B cell (primary cell): ENCODE measurements at regions not wholly inside any gene's neighbourhood (a gene's known extent, or its start where the extent isn't known, plus 50 kb on each side); places are given as distances from the start of the nearest gene placed in this dataset.

ENCODE experiments used
- ATAC-seq: fragments of 200-7000 bp; cut with Tn5 transposase; one replicate; pipeline ENCODE4 v1.10.0; 2021; ENCODE audit warnings: low read depth, mild to moderate bottlenecking, moderate number of reproducible peaks, moderate library complexity
- CTCF ChIA-PET: fragments of 350-600 bp; sonication (Branson Sonifier 250); formaldehyde crosslinking; loops from one replicate; lab custom pipeline; 2021; ENCODE audit warnings: antibody characterized with exemption, inconsistent platforms; lab: Charles Lee
- POLR2A ChIA-PET: fragments of 350-600 bp; sonication (Branson Sonifier 250); formaldehyde crosslinking; loops from one replicate; lab custom pipeline; 2021; ENCODE audit warnings: antibody characterized with exemption; lab: Charles Lee
- DNase-seq: peaks from one replicate; pipeline ENCODE4 v3.0.0; 2013
- H2AFZ ChIP-seq: 2 replicates; pipeline ENCODE4 v1.6.1; 2012; ENCODE audit warnings: mild to moderate bottlenecking, low read depth, low read length; ENCODE audit not compliant: insufficient read depth, poor library complexity, severe bottlenecking
- H3K27ac ChIP-seq, 2 donors: 1 replicate in 1 of 2; 2 replicates in 1 of 2; pipeline ENCODE4 v1.5.1; 2012 to 2013; ENCODE audit warnings: low read length in 2 of 2, mild to moderate bottlenecking in 2 of 2, moderate library complexity in 1 of 2
- H3K27me3 ChIP-seq, 4 experiments: fragments of 200-600 bp in 1 of 4; sonication (generic) in 1 of 4; replicated peaks in 1 of 4; 1 replicate in 2 of 4; 2 replicates in 2 of 4; pipeline versions ENCODE4 v1.6.1 to v1.7.0; 2013 to 2016; ENCODE audit warnings: low read length in 3 of 4, mild to moderate bottlenecking in 2 of 4, mixed read lengths in 1 of 4, moderate library complexity in 1 of 4; ENCODE audit not compliant: insufficient read depth in 4 of 4, control insufficient read depth in 3 of 4; ENCODE audit errors: control extremely low read depth in 1 of 4
- H3K36me3 ChIP-seq, 2 experiments: replicated peaks in 1 of 2; 1 replicate in 1 of 2; 2 replicates in 1 of 2; pipeline versions ENCODE4 v1.6.1 to v1.7.1; 2013; ENCODE audit warnings: low read length in 1 of 2; ENCODE audit not compliant: insufficient read depth in 2 of 2, control insufficient read depth in 1 of 2; ENCODE audit errors: control extremely low read depth in 1 of 2, extremely low read depth in 1 of 2
- H3K4me1 ChIP-seq, 2 donors: fragments of 200-600 bp in 1 of 2; sonication (generic) in 1 of 2; 1 replicate in 1 of 2; 2 replicates in 1 of 2; pipeline versions ENCODE4 v1.5.1 to v1.6.1; 2013 to 2017; ENCODE audit warnings: low read length in 2 of 2; ENCODE audit not compliant: control insufficient read depth in 2 of 2, insufficient read depth in 2 of 2
- H3K4me2 ChIP-seq: replicated peaks from 2 replicates; pipeline ENCODE3; 2012; ENCODE audit warnings: mild to moderate bottlenecking, low read depth, low read length; ENCODE audit not compliant: poor library complexity, severe bottlenecking
- H3K4me3 ChIP-seq, 5 experiments: fragments of 200-600 bp in 1 of 5; sonication (generic) in 1 of 5; 1 replicate in 3 of 5; 2 replicates in 2 of 5; pipeline versions ENCODE4 v1.5.1 to v1.7.0; 2011 to 2016; ENCODE audit warnings: low read length in 4 of 5, mild to moderate bottlenecking in 4 of 5, low read depth in 2 of 5, control low read depth in 1 of 5, moderate library complexity in 1 of 5; ENCODE audit not compliant: insufficient read depth in 1 of 5; ENCODE audit errors: control extremely low read depth in 1 of 5, extremely low read depth in 1 of 5
- H3K79me2 ChIP-seq: fragments of 200-600 bp; sonication (generic); one replicate; pipeline ENCODE4 v1.6.0; 2016; ENCODE audit warnings: low read length; ENCODE audit not compliant: control insufficient read depth, insufficient read depth
- H3K9ac ChIP-seq: fragments of 200-600 bp; sonication (generic); 2 replicates; pipeline ENCODE4 v1.6.1; 2017; ENCODE audit warnings: mild to moderate bottlenecking, low read length, moderate library complexity
- H3K9me3 ChIP-seq, 3 donors: one replicate each; pipeline versions ENCODE4 v1.6.1 to v1.7.1; 2013; ENCODE audit warnings: low read length in 2 of 3; ENCODE audit not compliant: control insufficient read depth in 2 of 3, insufficient read depth in 1 of 3; ENCODE audit errors: control extremely low read depth in 1 of 3
- H4K20me1 ChIP-seq: 2 replicates; pipeline ENCODE4 v1.6.0; 2012; ENCODE audit warnings: mild to moderate bottlenecking, low read length; ENCODE audit not compliant: insufficient read depth, control insufficient read depth, poor library complexity, severe bottlenecking
- H3K27ac Mint-ChIP-seq: one replicate; pipeline ENCODE4 v1.8.0; 2021; ENCODE audit warnings: mixed read lengths
- H3K27me3 Mint-ChIP-seq: one replicate; pipeline ENCODE4 v1.8.0; 2021; ENCODE audit warnings: mixed read lengths
- H3K4me1 Mint-ChIP-seq: one replicate; pipeline ENCODE4 v1.8.0; 2021; ENCODE audit warnings: mixed read lengths
- H3K4me3 Mint-ChIP-seq: one replicate; pipeline ENCODE4 v1.8.0; 2021; ENCODE audit warnings: mixed read lengths
- H3K9me3 Mint-ChIP-seq: one replicate; pipeline ENCODE4 v1.8.0; 2022; ENCODE audit warnings: mixed read lengths; ENCODE audit not compliant: insufficient read depth
- CTCF ChIP-seq: fragments of 200-600 bp; IDR thresholded peaks from one replicate; pipeline ENCODE4 v1.8.0; 2022; ENCODE audit warnings: antibody characterized with exemption, mild to moderate bottlenecking
- EZH2 ChIP-seq: IDR thresholded peaks from 2 replicates; pipeline ENCODE4 v1.6.1; 2012; ENCODE audit warnings: borderline replicate concordance, low read depth, mild to moderate bottlenecking, moderate library complexity, low read length; ENCODE audit not compliant: insufficient read depth, poor library complexity, severe bottlenecking
- WGBS: methylation state at CpG from one replicate; pipeline ENCODE4 v1.1.5; 2013; ENCODE audit warnings: missing lambda C conversion rate; ENCODE audit not compliant: insufficient coverage; 5-methylcytosine and 5-hydroxymethylcytosine counted together
- intact Hi-C: fragments of 100-400 bp; cut with micrococcal nuclease; formaldehyde crosslinking; loops from one replicate; pipeline ENCODE4 v1.10.0; 2022

GRCh38 chr10:129380279-129380678 lies 86.8 kb upstream of the MGMT start:
- Mint-ChIP-seq H3K4me1 (no peaks in the 10 kb centered on the region), H3K4me3 (no peak overlapping the region), H3K27ac (no peak overlapping the region), H3K27me3 (peaks cover 3% of the 10 kb centered on the region), H3K9me3 (no peaks in the 10 kb centered on the region)
- H2AFZ ChIP-seq: no peak overlapping the region
- H3K4me3 ChIP-seq: no peak overlapping the region
- no peak overlapping the region for H3K27ac ChIP-seq
- POLR2A ChIA-PET: no interaction called here
- ATAC-seq (no peak), DNase-seq (no peak)
- H3K4me1 ChIP-seq: no peaks in the 10 kb centered on the region
- no peak overlapping the region for H3K4me2 ChIP-seq
- H3K36me3 ChIP-seq: no peaks in the 10 kb centered on the region
- CTCF ChIA-PET: no interaction called here
- no peak for TF ChIP-seq EZH2
- no peak for TF ChIP-seq CTCF
- peaks cover 0 to 5% (median 0%) of the 10 kb centered on the region in 3 donors for H3K9me3 ChIP-seq
- H3K79me2 ChIP-seq: no peaks in the 10 kb centered on the region
- no peak overlapping the region for H3K9ac ChIP-seq
- intact Hi-C loops: no loop called here
- H4K20me1 ChIP-seq: no peaks in the 10 kb centered on the region
- WGBS: 88% methylated on average over 5 of the region's 5 CpGs
- H3K27me3 ChIP-seq: no peaks in the 10 kb centered on the region

- DNase-seq: no peak
- WGBS: no CpG with 5 or more reads among the region's 4 CpGs
- Histone ChIP-seq H4K20me1 (no peaks in the 10 kb centered on the region), H3K4me1 (no peaks in the 10 kb centered on the region), H3K4me2 (no peak overlapping the region), H3K36me3 (no peaks in the 10 kb centered on the region), H3K4me3 (no peak overlapping the region), H3K9ac (no peak overlapping the region), H3K27me3 (no peaks in the 10 kb centered on the region), H3K9me3 (peaks cover 0 to 5% (median 0%) of the 10 kb centered on the region in 3 donors), H3K27ac (no peak overlapping the region), H2AFZ (no peak overlapping the region), H3K79me2 (no peaks in the 10 kb centered on the region)
- intact Hi-C loops: no loop called here
- Mint-ChIP-seq H3K4me3 (no peak overlapping the region), H3K27ac (no peak overlapping the region), H3K9me3 (no peaks in the 10 kb centered on the region), H3K4me1 (no peaks in the 10 kb centered on the region), H3K27me3 (peaks cover 3% of the 10 kb centered on the region)
- POLR2A ChIA-PET: no interaction called here
- CTCF ChIA-PET: interaction anchor here (0.7 kb wide), 1 partner anchor 28 kb away, joined by 5 read pairs; no protein-coding TSS in a partner anchor
- no peak for ATAC-seq
- TF ChIP-seq EZH2: no peak
- TF ChIP-seq CTCF: no peak
Observed at GRCh38 chr10:129381741-129382140, 85.3 kb upstream of the MGMT start.
